HG03103 (cell line): ENCODE measurements at regions not wholly inside any gene's neighbourhood (a gene's known extent, or its start where the extent isn't known, plus 50 kb on each side); places are given as distances from the start of the nearest gene placed in this dataset.

Source experiments
- ATAC-seq: cut with Tn5 transposase; IDR thresholded peaks from one replicate; pipeline ENCODE4 v1.9.1; 2021; ENCODE audit warnings: low read depth; ENCODE audit not compliant: unreplicated experiment

DNA sequence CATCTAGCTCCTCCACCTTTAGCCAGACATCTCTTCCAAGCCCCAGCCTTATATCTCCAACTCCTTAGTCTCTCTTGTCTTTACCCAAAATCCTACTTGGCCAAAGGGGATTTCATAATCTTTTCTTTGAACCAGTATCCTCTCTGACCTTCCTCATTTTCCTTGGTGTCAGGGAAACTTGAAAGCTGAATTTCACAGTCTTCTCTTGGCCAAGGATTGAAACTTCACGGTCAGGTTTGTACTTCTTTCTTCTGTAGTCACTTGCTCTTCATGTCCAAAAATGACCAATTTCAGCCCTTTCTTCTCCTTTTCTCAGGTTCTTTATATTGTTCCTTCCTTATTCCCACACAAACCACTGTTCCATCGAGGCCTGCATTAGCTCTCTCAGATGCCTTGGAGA, 473.7 kb upstream of the KLF4 start:
- no peak for ATAC-seq

DNA sequence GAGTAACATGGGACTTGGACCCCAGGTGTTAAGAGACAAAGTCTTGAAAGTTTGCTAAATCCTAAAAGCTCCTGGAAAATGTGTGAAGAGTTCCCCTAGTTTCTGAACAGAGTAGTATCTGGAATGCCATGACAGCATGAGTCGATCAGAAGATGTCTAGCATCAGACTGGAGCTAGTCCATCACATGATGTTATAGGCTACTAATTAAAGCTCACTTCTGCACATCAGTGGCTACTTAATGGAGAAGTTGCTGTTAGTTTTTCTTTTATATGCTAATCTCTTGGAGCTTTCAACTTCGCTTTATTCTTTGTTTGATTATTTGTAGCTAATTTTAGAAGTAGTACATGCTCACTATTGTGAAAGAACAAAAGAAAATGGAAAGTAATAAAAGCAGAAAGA, 471.3 kb upstream of the KLF4 start:
- no peak for ATAC-seq

- no peak for ATAC-seq
Observed at GRCh38 chr9:107954312-107954711, 464.7 kb upstream of the KLF4 start.

DNA sequence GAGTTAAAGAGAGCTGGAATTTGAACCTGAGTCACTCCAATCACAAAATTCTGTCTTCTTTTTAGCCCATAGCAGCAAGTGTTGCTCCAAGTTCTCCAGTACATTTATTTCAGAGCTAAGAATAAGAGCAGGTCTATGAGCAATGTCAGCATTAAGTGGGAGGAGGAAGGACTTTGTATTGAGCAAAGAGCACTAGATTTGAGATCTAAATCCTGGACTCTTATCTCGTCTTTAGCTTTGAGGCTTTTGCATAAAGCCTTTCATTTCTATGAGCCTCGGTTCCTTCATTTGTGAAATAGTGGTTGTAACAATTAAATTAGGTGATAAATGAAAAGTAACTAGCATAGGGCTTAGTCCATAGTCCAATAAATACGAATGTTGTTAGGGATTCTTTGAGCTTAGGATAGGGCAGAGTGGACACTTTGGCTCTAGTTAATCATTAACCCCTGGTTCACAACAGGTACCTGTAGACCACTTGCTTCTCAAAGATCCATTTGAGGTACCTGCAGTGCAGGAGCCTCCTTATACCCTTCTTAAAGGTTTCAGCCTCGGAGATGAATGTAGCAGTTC, 464.1 kb upstream of the KLF4 start:
- no peak for ATAC-seq

DNA sequence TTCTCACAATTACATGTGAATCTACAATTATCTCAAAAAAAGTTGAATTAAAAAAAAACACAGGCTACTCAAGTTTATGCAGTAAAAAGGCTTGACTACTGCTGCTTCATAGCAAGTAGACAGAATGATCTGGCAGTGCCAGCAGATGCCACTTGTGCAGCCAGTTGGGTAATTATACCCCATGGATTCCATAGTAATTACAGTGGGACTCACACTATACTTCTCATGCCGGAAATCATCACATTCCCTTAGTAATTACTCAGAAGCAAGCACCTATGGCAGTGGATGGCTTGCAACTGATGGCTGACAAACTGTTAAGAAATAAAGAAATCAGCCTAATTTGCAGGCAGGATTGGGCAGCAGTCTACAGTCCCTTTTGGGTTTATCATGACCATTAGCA, 463.2 kb upstream of the KLF4 start:
- ATAC-seq, result no peak

DNA sequence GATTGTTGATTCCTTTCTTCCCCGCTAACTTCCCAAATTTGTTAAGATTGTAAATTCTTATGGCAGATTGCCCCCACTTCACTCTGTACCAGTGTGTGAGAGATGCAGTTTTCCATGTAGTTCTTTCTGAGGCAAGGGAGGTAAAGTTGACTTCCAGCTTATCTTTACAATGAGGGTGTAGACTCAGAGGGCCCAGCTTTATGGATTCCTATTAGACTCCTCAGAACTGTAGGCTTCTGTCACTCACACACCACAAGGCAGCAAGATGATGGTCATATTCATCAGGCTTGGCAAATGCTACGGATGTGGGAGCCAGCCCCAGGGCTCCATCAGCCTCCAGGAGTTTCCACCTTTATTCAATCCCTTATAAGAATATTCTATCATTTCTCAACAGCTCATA, 461.9 kb upstream of the KLF4 start:
- no peak for ATAC-seq

GRCh38 chr9:107949061-107949460, 459.5 kb upstream of the KLF4 start:
- no peak for ATAC-seq

DNA sequence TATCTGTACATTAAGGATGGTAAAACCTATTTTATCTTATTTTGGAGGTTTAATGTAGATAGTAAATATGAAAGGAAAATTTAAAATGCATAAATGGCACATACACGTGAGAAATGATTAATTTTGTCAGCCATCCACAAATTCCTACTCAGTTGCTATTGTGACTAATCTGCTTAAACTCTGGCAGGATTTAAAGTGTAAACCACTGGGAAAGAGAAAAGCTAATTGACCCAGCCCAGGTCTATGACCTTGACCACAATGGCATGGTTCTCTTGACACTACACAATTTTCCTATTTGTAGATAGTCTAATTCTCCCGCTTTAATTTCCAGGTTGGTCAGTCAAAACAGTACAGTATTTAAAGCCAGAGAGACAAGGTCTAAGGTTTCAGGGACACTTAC, 459.0 kb upstream of the KLF4 start:
- ATAC-seq, result no peak

- no peak for ATAC-seq
Observed at GRCh38 chr9:107948086-107948485, 458.5 kb upstream of the KLF4 start.

- ATAC-seq, result no peak
Observed at GRCh38 chr9:107946364-107947141, 457.0 kb upstream of the KLF4 start.

DNA sequence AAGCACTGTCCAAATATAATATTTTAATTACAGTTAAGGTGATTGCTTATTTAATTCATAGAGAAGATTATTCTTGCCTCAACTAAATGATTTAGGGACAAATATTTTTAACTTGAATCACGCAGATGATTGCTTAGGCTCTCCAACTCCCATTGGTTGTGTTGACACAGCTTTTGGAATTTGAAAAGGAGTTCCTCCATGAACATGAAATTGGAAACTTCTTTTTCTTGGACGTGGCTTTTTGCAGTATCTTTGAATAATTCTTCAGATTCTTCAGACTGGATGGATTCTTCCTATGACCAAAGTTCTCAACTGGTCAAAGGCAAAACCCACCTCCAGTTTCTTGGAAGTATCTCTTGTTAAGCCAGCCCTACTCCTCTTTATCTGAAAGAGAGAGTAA, 456.4 kb upstream of the KLF4 start:
- ATAC-seq, result no peak

DNA sequence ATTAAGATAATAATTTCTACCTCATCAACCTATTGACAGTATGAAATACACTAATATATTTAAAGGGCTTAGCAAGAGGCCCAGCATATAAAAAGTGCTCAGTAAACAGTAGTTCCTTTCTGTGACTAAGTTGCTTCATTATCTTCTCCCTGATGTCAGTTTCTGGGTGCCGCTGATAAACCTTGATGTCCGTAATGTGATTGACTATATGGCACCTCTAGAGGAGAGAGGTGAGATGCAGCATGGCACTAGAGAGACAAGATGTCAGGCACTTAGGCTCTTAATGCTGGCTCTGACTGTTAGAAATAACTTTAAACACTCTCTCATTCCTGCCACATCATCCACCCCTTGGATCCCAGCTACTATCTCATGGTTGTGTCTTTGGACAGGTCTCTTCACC, 455.9 kb upstream of the KLF4 start:
- ATAC-seq, result no peak

DNA sequence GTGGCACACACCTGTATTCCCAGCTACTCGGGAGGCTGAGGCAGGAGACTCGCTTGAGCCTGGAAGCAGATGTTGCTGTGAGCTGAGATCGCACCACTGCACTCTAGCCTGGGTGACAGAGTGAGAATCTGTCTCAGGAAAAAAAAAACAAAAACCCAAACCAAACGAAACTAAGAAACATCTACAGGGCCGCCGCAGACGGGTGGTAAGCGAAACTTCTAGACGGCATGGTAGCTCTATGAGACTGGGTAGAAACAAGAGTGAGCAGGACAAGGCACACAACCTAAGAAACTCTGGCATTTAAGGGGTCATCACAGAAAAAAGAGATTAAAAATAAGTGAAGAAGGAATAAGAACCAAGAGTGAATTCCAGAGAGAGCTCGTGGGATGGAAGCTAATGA, 454.8 kb upstream of the KLF4 start:
- no peak for ATAC-seq

DNA sequence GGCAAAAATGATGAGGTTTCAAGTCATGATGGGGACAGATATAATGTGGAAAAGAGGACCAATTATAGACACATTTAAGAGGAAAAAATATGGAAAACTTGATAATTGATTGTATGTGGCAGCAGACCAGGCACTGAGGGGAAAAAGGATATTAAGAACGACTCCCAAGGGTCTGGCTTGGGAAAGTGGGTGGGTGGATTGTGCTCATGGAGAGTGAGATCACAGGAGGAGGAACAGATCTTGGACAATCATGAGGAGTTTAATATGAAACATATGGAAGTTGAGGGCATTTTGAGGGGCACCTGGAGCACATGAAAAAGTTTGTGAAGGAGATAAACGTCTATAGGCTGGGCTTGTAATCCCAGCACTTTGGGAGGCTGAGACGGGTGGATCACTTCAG, 454.3 kb upstream of the KLF4 start:
- no peak for ATAC-seq

DNA sequence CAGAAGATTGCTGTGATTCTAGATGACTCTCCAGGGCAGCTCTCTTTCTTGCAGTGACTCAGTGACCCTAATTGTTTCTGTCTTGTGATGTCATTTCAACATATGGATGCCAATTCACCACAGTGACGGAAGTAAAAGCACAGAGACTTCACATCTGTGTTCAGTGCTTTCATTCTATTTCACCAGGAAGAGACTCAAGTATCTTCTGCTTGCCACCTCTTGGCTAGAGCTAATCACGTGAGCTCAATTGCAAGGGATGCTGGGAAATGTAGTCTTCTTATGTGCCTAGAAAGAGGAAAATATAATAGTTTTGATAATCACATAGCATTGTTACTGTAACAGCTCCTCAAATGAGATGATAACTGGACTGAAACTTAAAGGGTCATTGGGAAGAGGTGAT, 453.3 kb upstream of the KLF4 start:
- no peak for ATAC-seq

- ATAC-seq, result no peak
Observed at GRCh38 chr9:107942291-107942690, 452.7 kb upstream of the KLF4 start.

DNA sequence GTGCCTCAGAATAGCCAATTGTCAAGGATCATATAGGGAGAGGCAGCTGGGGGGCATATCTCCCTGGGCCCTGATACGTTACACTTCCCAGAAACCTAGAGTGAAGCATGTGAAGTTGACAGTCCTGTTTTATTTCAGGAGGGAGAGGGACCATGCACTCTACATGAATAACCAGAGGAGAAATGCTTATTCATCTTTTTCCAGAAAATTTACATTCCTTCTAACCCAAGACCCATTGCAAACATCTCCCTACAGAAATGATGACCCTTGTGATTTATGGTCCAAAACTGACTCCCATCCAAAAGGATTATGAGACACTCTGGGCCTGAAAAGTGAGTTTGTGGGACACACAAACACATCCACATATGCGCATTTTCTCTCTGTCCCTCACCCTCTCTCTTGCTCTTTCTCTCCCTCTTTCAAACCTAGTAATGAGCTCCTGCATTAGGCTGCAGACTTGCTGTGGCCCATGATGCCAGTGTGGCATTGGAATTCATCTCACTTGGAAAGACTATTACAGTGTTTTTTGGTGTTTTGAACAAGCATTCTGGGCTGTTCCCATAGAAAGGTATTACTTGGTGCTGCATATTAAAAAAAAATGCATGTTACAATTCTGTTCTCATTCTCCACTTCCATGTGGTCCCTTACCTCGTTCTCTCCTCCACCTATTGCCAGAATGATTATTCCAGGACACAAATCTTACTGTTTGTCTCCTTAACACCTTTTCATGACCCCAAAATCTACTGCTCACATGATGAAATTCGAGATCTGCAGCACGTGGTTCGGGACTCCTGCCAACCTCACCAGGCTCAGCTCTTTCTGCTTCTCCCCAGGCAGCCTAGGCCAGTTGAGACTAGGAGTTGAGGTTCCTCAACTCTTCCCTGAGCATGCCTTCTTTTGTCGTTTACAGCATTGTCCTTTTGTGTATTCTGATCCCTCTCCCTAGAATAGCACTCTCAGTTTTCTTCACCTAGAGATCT, 451.3 kb upstream of the KLF4 start:
- no peak for ATAC-seq

DNA sequence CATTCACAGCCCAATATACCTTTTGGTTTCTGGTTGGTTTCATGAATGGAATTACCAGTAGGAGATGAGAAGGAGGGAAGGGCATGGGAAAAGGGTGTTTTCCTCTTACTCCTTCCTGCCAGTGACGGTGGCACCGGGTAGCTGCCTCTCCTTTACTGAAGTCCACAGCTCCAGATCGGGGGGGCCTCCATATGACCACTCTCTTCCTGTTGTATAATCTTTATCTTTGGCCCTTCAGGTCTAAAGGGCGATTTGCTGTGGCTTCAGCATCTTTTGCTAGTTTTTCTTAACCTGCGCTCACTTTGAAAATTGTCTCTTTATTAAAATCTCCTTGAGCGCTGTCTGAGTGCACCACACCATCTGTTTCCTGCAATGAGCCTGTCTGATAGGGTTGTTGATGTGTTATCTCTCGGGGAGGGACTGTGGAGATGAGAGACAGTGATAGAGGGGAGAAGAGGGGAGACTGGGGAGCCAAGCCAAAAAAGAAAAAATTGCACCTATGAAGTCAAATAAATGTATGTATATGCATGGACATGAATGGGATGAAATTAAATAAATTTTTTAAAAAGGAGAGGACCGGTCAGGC, 449.3 kb upstream of the KLF4 start:
- no peak for ATAC-seq

DNA sequence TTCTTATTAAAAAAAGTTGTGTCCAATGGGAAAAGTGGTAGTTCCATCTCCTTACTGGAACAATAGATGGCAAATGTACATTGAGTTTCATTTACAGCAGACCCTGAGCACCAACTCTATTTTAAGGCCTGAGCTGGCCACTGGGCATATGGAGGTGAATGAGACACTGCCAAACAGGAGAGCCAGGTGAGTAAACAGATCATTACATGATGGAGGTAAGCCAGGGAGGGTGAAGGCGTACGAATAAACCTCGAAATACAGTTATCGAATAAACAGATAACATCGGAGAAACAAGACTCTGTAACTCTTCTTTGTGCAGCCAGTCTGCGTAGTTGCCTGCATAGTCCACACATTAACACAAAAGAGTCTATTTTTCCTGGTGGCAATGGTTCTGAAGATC, 446.4 kb upstream of the KLF4 start:
- no peak for ATAC-seq

DNA sequence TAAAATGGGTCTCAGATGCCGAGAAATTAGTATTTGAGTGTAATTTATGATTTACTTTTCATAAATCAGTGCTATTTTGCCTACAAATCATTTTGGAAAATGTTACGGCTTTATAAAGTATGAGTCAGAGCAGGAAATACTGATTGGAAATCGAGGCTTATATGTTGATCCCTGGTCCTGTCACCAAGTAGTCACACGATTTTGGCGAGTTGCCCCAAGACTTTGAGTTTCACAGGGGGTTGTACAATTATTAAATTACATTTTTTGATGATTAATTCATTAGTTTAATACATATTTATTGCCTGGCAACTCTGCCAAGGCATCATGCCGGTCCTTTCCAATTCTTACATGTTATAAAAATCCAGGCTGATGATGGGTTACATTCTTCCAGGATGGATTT, 443.9 kb upstream of the KLF4 start:
- ATAC-seq, result no peak

DNA sequence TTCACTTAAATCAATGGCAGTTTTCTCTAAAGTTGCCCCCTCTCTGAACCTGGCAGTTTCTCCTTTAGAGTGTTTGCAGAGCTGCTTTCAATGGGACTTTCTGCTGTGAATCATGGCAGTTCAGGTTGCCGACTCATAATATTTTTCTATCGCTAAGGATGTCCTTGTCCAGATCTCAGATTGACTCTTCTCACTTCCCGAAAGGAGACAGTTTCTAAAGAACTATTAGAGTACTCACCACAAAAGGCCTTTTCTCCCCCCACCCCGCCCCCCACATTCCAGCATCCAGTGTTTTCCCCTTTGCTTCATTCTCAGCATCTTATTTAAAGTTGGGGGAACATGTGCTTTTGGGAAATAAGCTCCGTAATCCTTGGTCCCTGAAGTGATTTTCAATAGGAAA, 443.5 kb upstream of the KLF4 start:
- ATAC-seq, result no peak
